ENCODE measurements at regions not wholly inside any gene's neighbourhood (a gene's known extent, or its start where the extent isn't known, plus 50 kb on each side); places are given as distances from the start of the nearest gene placed in this dataset.

GRCh38 chr2:17263570-17263968 lies 254.7 kb downstream of the RAD51AP2 start:
- TF ChIP-seq CTCF (conservative IDR thresholded peaks at IDR 0.05): no peak
- no peak for TF ChIP-seq EZH2 (IDR thresholded peaks at IDR 0.05; ENCODE audit: low read depth)

Data from PC-9 (cell line).